Right hindlimb (tissue), 1 donor: ENCODE measurements at regions not wholly inside any gene's neighbourhood (a gene's known extent, or its start where the extent isn't known, plus 50 kb on each side); places are given as distances from the start of the nearest gene placed in this dataset.
"Not testable (repeated sequence)": the region's sequence is repeated elsewhere in the genome, so short reads cannot be mapped to it uniquely, and the experiment has no call there.

ENCODE experiments used
- DNase-seq: peaks from one replicate; pipeline ENCODE4 v3.0.0-alpha.2; 2018

GRCh38 chr21:38114717-38115333, 142.0 kb upstream of the KCNJ15 start:
- DNase-seq, result no peak

GRCh38 chr21:38115870-38116269, 140.9 kb upstream of the KCNJ15 start:
- no peak for DNase-seq

GRCh38 chr21:38119793-38120192, 137.0 kb upstream of the KCNJ15 start:
- DNase-seq, result no peak

DNA sequence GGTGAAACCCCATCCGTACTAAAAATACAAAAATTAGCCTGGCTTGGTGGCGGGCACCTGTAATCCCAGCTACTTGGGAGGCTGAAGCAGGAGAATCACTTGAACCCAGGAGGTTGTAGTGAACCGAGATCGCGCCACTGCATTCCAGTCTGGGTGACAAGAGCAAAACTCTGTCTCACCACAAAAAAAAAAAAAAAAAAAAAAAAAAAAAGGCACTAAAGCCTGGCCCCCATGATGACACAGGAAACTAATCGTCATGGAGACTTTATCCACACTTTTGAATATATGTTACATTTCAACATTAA, 136.2 kb upstream of the KCNJ15 start:
- DNase-seq, result not testable (repeated sequence)

- DNase-seq, result no peak
Measured at GRCh38 chr21:38120984-38121855, 135.6 kb upstream of the KCNJ15 start.

DNA sequence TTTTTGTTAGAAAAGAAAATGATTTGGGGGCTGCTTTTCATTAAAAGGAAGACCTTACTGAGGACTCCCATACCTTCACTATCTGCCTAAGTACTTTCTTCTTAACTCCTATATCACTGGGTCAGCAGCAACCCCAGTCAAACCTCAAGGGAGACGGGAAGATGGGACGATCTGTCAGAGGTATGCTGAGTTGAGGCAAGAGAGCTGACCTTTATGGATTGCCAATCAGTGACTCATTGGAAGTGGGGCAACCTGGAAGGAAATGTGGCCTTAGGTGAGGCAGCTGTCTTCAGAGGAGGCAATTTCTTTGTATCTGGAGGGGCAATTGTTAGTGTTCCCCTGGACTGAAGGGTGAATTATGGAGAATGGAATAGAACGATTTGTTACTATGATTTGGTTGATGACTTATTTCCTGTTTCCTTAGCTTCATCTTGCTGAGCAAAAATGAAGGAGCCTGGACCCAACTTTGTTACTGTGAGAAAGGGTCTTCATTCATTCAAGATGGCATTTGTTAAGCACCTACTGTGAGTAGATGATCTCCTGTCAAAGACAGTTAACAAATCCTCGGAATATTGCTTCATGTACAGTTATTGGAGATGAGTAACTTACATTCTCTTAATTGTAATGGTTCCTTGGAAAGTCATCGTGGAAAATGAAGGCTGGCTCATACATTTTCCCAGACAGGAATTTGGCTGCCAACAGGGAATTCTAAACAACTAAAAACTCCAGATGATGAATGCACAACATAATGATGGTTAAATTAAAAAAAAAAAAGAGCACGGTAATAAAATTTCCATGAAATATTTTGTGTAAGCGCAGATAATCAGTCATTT, 134.7 kb upstream of the KCNJ15 start:
- DNase-seq, result no peak

DNA sequence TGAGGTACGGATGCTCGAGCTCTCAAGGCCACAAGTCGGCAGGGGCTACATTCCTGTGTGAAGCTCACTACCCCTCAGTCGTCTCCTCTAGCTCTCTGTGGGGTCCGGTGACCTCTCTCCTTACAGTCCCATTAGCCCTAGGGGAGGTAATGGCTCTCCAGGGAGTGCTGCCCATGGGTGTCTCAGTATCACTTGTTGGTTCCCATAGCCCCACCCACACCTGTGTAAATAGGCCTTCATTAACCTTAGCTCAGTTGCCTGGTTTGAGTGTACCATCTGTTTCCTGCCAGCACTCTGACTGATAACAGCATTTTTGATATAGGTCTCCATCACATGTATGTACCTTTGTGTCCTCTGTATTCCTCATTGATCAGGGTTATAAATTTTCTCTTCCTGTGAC, 133.2 kb upstream of the KCNJ15 start:
- no peak for DNase-seq

DNA sequence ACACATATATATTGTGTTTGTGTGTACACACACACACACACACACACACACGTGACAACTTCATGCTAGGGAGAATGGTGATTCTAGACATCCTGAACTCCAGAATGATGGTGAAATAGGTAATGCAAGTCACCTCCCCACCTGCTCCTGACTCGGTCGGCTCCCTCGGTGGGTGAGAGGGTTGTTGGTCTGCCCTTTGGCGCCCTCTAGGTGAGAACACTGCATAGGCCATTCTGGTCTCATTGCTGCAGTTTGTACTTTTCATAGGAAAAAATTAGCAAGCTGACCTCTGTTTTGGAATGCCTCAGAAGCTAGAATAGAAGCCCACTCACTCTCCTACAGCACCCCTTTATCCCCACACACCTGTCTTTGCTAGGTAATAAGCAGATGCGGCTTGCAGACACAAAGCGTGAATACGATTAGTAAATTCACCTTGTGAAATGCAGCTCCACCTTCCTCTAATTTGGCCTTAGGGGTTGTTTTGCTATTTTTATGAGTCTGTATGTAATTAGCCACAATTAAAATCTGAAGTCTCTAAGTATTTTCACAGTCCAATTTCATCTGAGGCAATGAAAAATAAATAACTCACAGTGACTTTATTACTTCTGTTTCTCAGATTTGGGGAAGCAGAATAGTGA, 130.0 kb upstream of the KCNJ15 start:
- peak; percentile 65 for DNase-seq

DNA sequence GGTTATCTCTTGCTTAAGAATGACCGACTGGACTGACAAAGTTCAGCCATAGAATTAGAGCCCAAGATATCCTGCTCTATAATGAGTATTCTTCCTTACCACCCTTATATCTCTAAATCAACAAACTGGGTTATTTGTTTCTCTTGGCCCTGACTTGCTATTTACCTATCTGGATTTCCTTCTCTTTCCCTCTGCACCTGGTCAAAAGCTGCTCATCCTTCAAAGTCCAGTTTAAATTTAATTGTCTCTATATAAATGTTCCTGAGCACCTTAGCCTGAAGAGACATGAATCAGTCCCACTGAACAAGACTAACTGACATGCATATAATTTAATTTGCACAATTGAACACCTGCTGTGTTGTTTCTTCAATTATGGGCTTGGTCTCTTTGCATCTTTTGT, 127.1 kb upstream of the KCNJ15 start:
- no peak for DNase-seq

- no peak for DNase-seq
Measured at GRCh38 chr21:38133240-38133639, 123.6 kb upstream of the KCNJ15 start.

GRCh38 chr21:38134084-38134873, 122.5 kb upstream of the KCNJ15 start:
- DNase-seq, result no peak

DNA sequence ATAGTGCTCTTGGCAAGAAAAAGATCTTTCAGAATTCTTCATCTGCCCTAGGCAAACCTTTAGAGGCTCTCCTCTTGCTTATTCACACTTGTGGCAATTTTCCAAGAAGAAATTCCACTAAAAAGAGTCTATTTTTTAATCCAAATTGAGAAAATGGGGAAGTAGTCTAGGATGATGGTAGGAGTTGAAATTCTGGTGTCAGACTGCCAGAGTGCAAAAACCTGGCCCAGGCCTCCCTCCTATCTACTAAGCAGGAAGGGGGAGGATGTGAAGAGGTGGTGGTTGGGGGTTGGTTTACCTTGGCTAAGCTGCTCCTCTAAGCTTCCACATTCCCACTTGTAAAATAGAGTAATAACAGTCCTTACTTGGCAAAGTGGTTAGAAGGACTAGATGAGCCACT, 120.6 kb upstream of the KCNJ15 start:
- peak; percentile 54 for DNase-seq

- no peak for DNase-seq
Measured at GRCh38 chr21:38139380-38140168, 117.2 kb upstream of the KCNJ15 start.

- no peak for DNase-seq
Measured at GRCh38 chr21:38140207-38140903, 116.4 kb upstream of the KCNJ15 start.

- no peak for DNase-seq
Measured at GRCh38 chr21:38142224-38142623, 114.6 kb upstream of the KCNJ15 start.

DNA sequence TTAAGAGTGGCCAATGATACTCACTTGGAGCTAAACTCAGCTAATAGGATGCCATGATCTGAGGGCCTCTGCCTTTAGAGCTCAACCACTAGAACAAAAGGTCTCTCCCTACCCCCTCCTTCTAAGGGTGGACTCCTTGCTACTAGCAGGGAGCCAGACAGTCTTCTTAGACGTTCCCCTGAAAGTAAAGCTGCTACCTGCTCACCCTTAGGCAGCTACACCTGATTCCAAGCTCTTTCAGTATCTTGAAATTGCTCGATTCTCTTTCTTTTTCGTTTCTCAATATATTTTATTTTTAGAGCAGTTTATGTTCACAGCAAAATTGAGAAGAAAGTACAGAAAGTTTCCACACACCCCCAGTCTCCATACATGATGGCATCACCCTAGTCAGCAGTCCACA, 112.6 kb upstream of the KCNJ15 start:
- DNase-seq, result no peak

DNA sequence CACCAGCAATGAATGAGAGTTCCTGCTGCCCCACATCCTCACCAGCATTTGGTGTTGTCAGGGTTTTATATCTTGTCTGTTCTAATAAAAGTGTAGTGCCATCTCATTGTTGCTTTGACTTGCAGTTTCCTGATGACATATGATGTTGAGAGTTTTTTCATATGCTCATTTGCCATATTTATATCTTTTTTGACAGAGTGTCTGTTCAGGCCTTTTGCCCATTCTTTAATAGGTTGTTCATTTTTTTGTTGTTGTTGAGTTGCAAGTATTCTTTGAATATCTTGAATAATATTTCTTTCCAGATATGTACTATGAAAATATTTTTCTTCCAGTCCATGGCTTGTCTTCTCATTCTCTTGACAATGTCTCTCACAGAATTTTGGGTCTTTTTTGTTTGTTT, 111.7 kb upstream of the KCNJ15 start:
- DNase-seq, result no peak

- no peak for DNase-seq
Measured at GRCh38 chr21:38147391-38147790, 109.4 kb upstream of the KCNJ15 start.

- no peak for DNase-seq
Measured at GRCh38 chr21:38148046-38148445, 108.7 kb upstream of the KCNJ15 start.

- DNase-seq, result no peak
Measured at GRCh38 chr21:38151021-38151645, 105.7 kb upstream of the KCNJ15 start.
